HEK293T (cell line): ENCODE measurements at regions not wholly inside any gene's neighbourhood (a gene's known extent, or its start where the extent isn't known, plus 50 kb on each side); places are given as distances from the start of the nearest gene placed in this dataset.

ENCODE experiments used
- CTBP1 ChIP-seq: fragments of 450-650 bp; IDR thresholded peaks from 2 replicates; pipeline ENCODE4 v1.6.1; 2016; ENCODE audit warnings: borderline replicate concordance
- ELF4 ChIP-seq: fragments of 450-650 bp; IDR thresholded peaks from 2 replicates; pipeline ENCODE4 v1.6.1; 2017; ENCODE audit warnings: antibody characterized with exemption
- HDGF ChIP-seq: fragments of 450-650 bp; IDR thresholded peaks from 2 replicates; pipeline ENCODE4 v1.6.1; 2017; ENCODE audit warnings: antibody characterized with exemption, borderline replicate concordance
- NFRKB ChIP-seq: fragments of 450-650 bp; IDR thresholded peaks from 2 replicates; pipeline ENCODE4 v1.6.1; 2016; ENCODE audit warnings: mild to moderate bottlenecking, moderate library complexity
- PKNOX1 ChIP-seq: fragments of 450-650 bp; IDR thresholded peaks from 2 replicates; pipeline ENCODE4 v1.6.1; 2016
- SP1 ChIP-seq: fragments of 450-650 bp; IDR thresholded peaks from 2 replicates; pipeline ENCODE4 v1.6.1; 2017
- SUZ12 ChIP-seq: fragments of 450-650 bp; IDR thresholded peaks from 2 replicates; pipeline ENCODE4 v1.6.1; 2016; ENCODE audit warnings: mild to moderate bottlenecking

GRCh38 chr22:33996824-33997223, 76.5 kb upstream of the LARGE1 start:
- TF ChIP-seq CTBP1 = no peak
- TF ChIP-seq PKNOX1 = no peak
- no peak for TF ChIP-seq SP1
- no peak for TF ChIP-seq NFRKB
- TF ChIP-seq ELF4 = no peak
- TF ChIP-seq HDGF = no peak
- no peak for TF ChIP-seq SUZ12
